Smooth muscle cell (in vitro differentiated cells): ENCODE measurements at regions not wholly inside any gene's neighbourhood (a gene's known extent, or its start where the extent isn't known, plus 50 kb on each side); places are given as distances from the start of the nearest gene placed in this dataset.

Source experiments
- DNase-seq: peaks from one replicate; lab custom pipeline; 2025; ENCODE audit not compliant: unreplicated experiment; lab: John Stamatoyannopoulos, UW
- H2AFZ ChIP-seq: fragments of 200-600 bp; sonication (generic); 2 replicates; pipeline ENCODE4 v1.6.0; 2016; ENCODE audit warnings: antibody characterized with exemption, low read depth, mild to moderate bottlenecking
- H3F3A ChIP-seq: fragments of 200-600 bp; sonication (generic); 2 replicates; pipeline ENCODE4 v1.6.0; 2017; ENCODE audit warnings: antibody characterized with exemption, low read depth
- H3K27ac ChIP-seq: fragments of 200-600 bp; sonication (generic); 2 replicates; pipeline ENCODE4 v1.5.1; 2016; ENCODE audit warnings: low read depth, mild to moderate bottlenecking
- H3K27me3 ChIP-seq: fragments of 200-600 bp; sonication (generic); 2 replicates; pipeline ENCODE4 v1.6.1; 2016; ENCODE audit warnings: low read depth, mild to moderate bottlenecking
- H3K36me3 ChIP-seq: fragments of 200-600 bp; sonication (generic); 2 replicates; pipeline ENCODE4 v1.5.1; 2016; ENCODE audit warnings: low read depth
- H3K4me1 ChIP-seq: fragments of 200-600 bp; sonication (generic); 2 replicates; pipeline ENCODE4 v1.5.1; 2016; ENCODE audit warnings: low read depth
- H3K4me2 ChIP-seq: fragments of 200-600 bp; sonication (generic); 2 replicates; pipeline ENCODE4 v1.6.0; 2016; ENCODE audit warnings: mild to moderate bottlenecking
- H3K4me3 ChIP-seq: fragments of 200-600 bp; sonication (generic); 2 replicates; pipeline ENCODE4 v1.5.1; 2016; ENCODE audit warnings: mild to moderate bottlenecking
- H3K79me2 ChIP-seq: fragments of 200-600 bp; sonication (generic); 2 replicates; pipeline ENCODE4 v1.6.0; 2016; ENCODE audit warnings: low read depth, mild to moderate bottlenecking
- H3K9ac ChIP-seq: fragments of 200-600 bp; sonication (generic); 2 replicates; pipeline ENCODE4 v1.6.0; 2016; ENCODE audit warnings: low read depth
- H3K9me3 ChIP-seq: fragments of 200-600 bp; sonication (generic); replicated peaks from 2 replicates; pipeline ENCODE4 v1.5.1; 2016; ENCODE audit warnings: low read depth
- H4K20me1 ChIP-seq: fragments of 200-600 bp; sonication (generic); 2 replicates; pipeline ENCODE4 v1.6.0; 2016; ENCODE audit warnings: low read depth
- WGBS: methylation state at CpG from one replicate; pipeline ENCODE4 v1.1.7; 2016; ENCODE audit warnings: low lambda C conversion rate; 5-methylcytosine and 5-hydroxymethylcytosine counted together
- TF ChIP-seq, protein P1 (sequence below): fragments of 200-600 bp; sonication (generic); IDR thresholded peaks from 2 replicates; pipeline ENCODE4 v1.5.1; 2017; ENCODE audit warnings: borderline replicate concordance, mild to moderate bottlenecking, antibody characterized with exemption; ENCODE audit not compliant: insufficient read depth, poor library complexity, severe bottlenecking

DNA sequence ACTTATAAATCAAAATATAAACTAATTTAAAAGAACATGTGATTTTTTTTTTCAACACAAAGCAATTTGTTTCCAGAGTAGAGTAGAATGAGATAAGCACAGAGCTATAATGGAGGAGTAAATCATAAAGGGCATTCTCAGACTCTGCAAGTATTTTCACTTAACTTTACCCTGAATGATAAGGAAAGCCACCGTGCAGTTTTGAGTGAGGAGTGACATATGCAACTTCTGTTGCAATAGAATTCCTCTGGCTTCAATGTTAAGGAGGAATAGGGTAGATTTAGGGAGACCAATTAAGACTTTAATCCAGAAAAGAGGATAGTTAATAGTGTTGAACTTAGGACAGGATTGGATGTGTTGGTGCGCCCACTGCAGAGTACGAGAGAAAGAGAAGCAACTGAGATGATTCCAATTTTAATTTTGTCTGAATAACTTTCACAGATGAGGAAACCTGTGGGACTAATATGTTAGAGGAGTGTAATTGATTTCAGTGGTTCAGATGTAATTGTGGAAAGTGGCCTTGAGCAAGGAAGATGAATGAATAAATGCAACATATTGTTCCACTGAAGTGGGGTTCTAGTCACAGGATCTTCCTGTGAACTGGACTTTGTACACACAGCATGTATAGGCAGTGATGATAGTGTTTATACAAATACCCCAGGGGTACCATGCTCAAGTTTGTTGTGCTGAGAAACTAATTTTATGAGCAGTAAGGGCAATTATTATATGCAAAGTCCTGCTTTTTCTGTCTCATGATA, 255.5 kb upstream of the ANO3 start:
- Histone ChIP-seq H3K27ac (no peak overlapping the region), H3K27me3 (no peaks in the 10 kb centered on the region), H3K4me1 (no peaks in the 10 kb centered on the region)

GRCh38 chr11:26078231-26078821, 253.6 kb upstream of the ANO3 start:
- Histone ChIP-seq H3K4me2 (no peak overlapping the region), H3F3A (no peaks in the 10 kb centered on the region), H3K4me1 (no peaks in the 10 kb centered on the region), H4K20me1 (no peaks in the 10 kb centered on the region), H3K27me3 (no peaks in the 10 kb centered on the region), H3K36me3 (no peaks in the 10 kb centered on the region), H3K4me3 (no peak overlapping the region), H3K79me2 (no peaks in the 10 kb centered on the region), H3K27ac (no peak overlapping the region), H3K9ac (no peak overlapping the region), H3K9me3 (no peaks in the 10 kb centered on the region), H2AFZ (no peak overlapping the region)
- DNase-seq, result no peak
- 58% methylated on average over 5 of the region's 5 CpGs for WGBS
- TF ChIP-seq, protein P1, sequence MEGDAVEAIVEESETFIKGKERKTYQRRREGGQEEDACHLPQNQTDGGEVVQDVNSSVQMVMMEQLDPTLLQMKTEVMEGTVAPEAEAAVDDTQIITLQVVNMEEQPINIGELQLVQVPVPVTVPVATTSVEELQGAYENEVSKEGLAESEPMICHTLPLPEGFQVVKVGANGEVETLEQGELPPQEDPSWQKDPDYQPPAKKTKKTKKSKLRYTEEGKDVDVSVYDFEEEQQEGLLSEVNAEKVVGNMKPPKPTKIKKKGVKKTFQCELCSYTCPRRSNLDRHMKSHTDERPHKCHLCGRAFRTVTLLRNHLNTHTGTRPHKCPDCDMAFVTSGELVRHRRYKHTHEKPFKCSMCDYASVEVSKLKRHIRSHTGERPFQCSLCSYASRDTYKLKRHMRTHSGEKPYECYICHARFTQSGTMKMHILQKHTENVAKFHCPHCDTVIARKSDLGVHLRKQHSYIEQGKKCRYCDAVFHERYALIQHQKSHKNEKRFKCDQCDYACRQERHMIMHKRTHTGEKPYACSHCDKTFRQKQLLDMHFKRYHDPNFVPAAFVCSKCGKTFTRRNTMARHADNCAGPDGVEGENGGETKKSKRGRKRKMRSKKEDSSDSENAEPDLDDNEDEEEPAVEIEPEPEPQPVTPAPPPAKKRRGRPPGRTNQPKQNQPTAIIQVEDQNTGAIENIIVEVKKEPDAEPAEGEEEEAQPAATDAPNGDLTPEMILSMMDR, result no peak

More for the DNA sequence above, 255.5 kb upstream of the ANO3 start:
- H3F3A ChIP-seq, result no peaks in the 10 kb centered on the region
- no peak overlapping the region for H3K4me2 ChIP-seq
- no peaks in the 10 kb centered on the region for H3K9me3 ChIP-seq
- no peaks in the 10 kb centered on the region for H4K20me1 ChIP-seq
- H3K79me2 ChIP-seq, result no peaks in the 10 kb centered on the region
- DNase-seq, result no peak
- H2AFZ ChIP-seq, result no peak overlapping the region
- WGBS, result 85% methylated on average over 3 of the region's 3 CpGs
- no peak overlapping the region for H3K4me3 ChIP-seq
- H3K36me3 ChIP-seq, result no peaks in the 10 kb centered on the region
- no peak overlapping the region for H3K9ac ChIP-seq
- TF ChIP-seq, protein P1, result no peak

DNA sequence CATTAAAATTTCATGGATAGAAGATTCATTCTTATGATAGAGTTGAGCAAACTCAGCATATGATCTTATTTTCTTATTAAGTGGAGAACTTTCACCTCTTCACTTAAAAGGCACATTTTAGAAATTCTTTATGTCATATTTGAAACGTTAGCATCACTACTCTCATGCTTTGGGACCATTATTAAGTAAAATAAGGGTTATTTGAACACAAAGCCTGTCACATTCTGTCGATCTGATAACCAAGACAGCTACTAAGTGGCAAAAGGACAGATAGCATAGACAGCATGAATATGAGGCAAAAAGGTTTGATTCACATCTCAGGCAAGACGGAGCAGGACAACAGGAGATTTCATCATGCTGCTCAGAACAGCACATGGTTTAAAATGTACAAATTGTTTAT, 247.6 kb upstream of the ANO3 start:
- H3K36me3 ChIP-seq, result no peaks in the 10 kb centered on the region
- H3K9me3 ChIP-seq, result no peaks in the 10 kb centered on the region
- H3K27ac ChIP-seq, result no peak overlapping the region
- no peak overlapping the region for H2AFZ ChIP-seq
- no peaks in the 10 kb centered on the region for H3K4me1 ChIP-seq
- H3K27me3 ChIP-seq, result no peaks in the 10 kb centered on the region
- no peak overlapping the region for H3K4me3 ChIP-seq
- no peaks in the 10 kb centered on the region for H4K20me1 ChIP-seq
- TF ChIP-seq, protein P1, result no peak
- DNase-seq, result no peak
- H3K79me2 ChIP-seq, result no peaks in the 10 kb centered on the region
- 79% methylated on average over 3 of the region's 3 CpGs for WGBS
- no peak overlapping the region for H3K9ac ChIP-seq
- H3K4me2 ChIP-seq, result no peak overlapping the region
- H3F3A ChIP-seq, result no peaks in the 10 kb centered on the region

DNA sequence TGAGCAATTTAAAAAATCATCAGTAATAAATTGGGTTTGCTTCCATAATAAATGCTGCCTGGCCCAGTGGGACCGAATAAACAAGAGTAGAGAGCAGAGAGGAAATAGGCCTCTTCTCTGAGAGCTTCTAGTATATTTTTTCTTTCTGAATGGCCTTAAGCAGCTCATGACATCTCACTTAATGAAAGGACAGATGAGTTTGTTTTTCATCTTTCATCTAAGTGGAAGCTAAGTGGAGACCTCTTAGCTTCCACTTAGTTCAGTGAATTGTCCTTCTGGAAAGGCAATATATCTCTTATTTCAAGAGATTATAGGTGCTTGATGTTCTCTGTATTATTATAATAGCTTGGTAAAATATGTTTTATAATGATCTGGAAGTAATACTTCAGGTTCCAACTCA, 245.9 kb upstream of the ANO3 start:
- Histone ChIP-seq H3K36me3 (no peaks in the 10 kb centered on the region), H3K79me2 (no peaks in the 10 kb centered on the region), H3K9me3 (no peaks in the 10 kb centered on the region), H3K27me3 (no peaks in the 10 kb centered on the region), H3K9ac (no peak overlapping the region), H2AFZ (no peak overlapping the region), H4K20me1 (no peaks in the 10 kb centered on the region), H3K4me1 (no peaks in the 10 kb centered on the region), H3K4me2 (no peak overlapping the region), H3F3A (no peaks in the 10 kb centered on the region), H3K27ac (no peak overlapping the region), H3K4me3 (no peak overlapping the region)
- 86% methylated on average over 1 of the region's 1 CpG for WGBS
- TF ChIP-seq, protein P1, result no peak
- DNase-seq, result no peak
